ENCODE measurements at regions not wholly inside any gene's neighbourhood (a gene's known extent, or its start where the extent isn't known, plus 50 kb on each side); places are given as distances from the start of the nearest gene placed in this dataset.

DNA sequence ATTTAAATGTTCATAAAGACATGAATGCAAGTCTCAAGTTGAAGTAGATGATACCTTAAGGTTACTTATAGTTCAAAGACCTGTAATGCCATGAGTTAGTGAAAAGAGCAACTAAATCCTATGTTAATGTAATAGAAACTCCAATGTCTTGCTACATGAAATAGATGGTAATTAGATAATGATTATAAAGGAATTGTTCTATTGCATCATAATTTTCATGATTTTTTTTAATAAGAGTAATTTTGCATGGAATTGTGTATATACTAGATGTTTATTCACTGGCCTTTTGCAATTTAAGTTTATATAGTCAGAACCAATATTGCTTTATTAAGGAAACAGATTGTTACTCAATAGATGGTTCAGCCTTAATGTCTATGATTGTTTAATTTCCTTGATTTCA lies 115.5 kb upstream of the SYT10 start:
- Histone ChIP-seq H3K4me3 (ENCODE audit: low read depth, low read length) (no peak overlapping the region), H3K27me3 (ENCODE audit: control insufficient read depth, insufficient read depth, low read length) (no peaks in the 10 kb centered on the region), H3K36me3 (ENCODE audit: control insufficient read depth, insufficient read depth, low read length) (no peaks in the 10 kb centered on the region)
- FAIRE-seq: no peak
- TF ChIP-seq, protein P1, sequence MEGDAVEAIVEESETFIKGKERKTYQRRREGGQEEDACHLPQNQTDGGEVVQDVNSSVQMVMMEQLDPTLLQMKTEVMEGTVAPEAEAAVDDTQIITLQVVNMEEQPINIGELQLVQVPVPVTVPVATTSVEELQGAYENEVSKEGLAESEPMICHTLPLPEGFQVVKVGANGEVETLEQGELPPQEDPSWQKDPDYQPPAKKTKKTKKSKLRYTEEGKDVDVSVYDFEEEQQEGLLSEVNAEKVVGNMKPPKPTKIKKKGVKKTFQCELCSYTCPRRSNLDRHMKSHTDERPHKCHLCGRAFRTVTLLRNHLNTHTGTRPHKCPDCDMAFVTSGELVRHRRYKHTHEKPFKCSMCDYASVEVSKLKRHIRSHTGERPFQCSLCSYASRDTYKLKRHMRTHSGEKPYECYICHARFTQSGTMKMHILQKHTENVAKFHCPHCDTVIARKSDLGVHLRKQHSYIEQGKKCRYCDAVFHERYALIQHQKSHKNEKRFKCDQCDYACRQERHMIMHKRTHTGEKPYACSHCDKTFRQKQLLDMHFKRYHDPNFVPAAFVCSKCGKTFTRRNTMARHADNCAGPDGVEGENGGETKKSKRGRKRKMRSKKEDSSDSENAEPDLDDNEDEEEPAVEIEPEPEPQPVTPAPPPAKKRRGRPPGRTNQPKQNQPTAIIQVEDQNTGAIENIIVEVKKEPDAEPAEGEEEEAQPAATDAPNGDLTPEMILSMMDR (IDR thresholded peaks at IDR 0.05; ENCODE audit: insufficient read depth, low read length, severe bottlenecking): no peak
- no peak for DNase-seq (ENCODE audit: low read depth)

DNA sequence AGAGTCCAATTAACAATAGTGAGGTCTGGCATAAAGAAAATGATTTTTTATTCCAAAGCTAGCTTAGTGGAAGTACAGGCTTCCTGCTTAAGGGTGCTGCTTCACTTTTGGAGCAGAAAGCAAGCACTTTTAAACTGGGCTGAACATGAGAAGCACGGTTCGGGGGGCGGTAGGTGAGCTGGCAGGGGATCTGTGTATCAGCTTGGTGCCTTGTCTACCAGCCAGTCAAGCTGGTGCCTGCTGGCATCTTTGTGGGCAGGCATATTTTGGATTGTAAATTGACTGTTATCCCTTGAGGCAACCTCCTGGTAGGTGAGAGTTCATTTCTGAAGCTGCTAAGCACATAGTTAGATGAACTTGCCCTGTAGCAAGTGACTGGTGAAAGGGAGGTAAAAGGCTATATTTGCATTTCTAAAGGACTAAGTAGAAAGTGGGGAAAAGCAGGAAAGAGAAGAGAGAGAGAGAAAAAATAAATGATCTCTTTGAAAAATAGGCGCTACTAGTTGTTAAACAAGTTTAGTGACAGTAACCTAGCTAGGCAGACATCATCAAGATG lies 121.1 kb upstream of the SYT10 start:
- Histone ChIP-seq H3K36me3 (ENCODE audit: control insufficient read depth, insufficient read depth, low read length) (no peaks in the 10 kb centered on the region), H3K27me3 (ENCODE audit: control insufficient read depth, insufficient read depth, low read length) (no peaks in the 10 kb centered on the region), H3K4me3 (ENCODE audit: low read depth, low read length) (no peak overlapping the region)
- DNase-seq (ENCODE audit: low read depth) (no peak), FAIRE-seq (no peak)
- TF ChIP-seq, protein P1 (IDR thresholded peaks at IDR 0.05; ENCODE audit: insufficient read depth, low read length, severe bottlenecking): no peak

DNA sequence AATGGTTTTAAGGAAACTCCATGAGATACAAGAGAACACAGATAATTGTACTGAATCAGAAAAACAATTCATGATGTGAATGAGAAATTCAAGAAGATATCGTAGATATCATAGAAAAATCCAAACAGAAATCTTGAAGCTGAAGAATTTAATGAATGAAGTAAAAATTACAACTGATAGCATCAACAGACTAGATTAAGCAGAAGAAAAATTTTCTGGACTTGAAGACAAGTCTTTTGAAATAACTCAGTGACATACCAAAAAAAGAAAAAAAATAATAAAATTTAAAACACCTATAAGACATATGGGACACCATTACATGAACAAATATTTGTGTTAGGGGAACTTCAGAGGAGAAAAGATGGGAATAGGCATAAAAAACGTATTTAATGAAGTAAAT lies 122.8 kb upstream of the SYT10 start:
- DNase-seq (ENCODE audit: low read depth): no peak
- TF ChIP-seq, protein P1 (IDR thresholded peaks at IDR 0.05; ENCODE audit: insufficient read depth, low read length, severe bottlenecking): no peak
- Histone ChIP-seq H3K36me3 (ENCODE audit: control insufficient read depth, insufficient read depth, low read length) (no peaks in the 10 kb centered on the region), H3K27me3 (ENCODE audit: control insufficient read depth, insufficient read depth, low read length) (no peaks in the 10 kb centered on the region), H3K4me3 (ENCODE audit: low read depth, low read length) (no peak overlapping the region)
- no peak for FAIRE-seq

DNA sequence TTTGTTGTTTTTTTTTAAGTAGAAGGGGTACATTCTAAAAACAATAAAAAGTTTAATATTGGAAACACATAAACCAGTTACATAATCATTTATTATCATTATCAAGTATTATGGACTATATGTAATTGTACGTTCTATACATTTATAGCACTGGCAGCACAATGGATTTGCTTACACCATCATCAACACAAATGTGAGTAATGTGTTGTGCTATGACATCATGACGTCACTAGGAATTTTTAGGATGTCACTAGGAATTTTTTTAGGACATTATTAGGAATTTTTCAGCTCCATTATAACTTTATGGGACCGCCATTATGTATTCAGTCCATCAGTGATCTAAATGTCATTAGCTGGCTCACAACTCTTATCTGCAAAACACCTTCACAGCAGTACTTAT lies 126.8 kb upstream of the SYT10 start:
- no peak for FAIRE-seq
- Histone ChIP-seq H3K36me3 (ENCODE audit: control insufficient read depth, insufficient read depth, low read length) (no peaks in the 10 kb centered on the region), H3K4me3 (ENCODE audit: low read depth, low read length) (no peak overlapping the region), H3K27me3 (ENCODE audit: control insufficient read depth, insufficient read depth, low read length) (no peaks in the 10 kb centered on the region)
- no peak for DNase-seq (ENCODE audit: low read depth)
- TF ChIP-seq, protein P1 (IDR thresholded peaks at IDR 0.05; ENCODE audit: insufficient read depth, low read length, severe bottlenecking): no peak

DNA sequence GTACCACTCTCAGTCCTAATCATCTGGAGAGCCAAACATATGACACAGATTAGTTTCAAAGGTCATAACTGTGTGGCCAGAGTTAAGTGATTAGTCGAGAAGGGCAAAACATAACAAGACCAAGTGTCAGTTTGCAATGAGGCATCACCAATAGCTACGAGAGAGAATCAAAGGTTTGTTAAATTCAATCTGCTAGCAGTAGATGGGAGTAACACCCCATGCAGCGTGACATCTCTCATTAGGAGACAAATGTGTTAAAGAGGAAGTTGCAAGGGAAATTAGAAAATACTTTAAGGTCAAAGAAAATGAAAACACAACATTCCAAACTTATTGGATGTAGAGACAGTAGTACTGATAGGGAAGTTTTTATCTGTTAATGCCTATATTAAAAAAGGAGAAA lies 135.7 kb upstream of the SYT10 start:
- H3K36me3 ChIP-seq (ENCODE audit: control insufficient read depth, insufficient read depth, low read length): no peaks in the 10 kb centered on the region
- no peaks in the 10 kb centered on the region for H3K27me3 ChIP-seq (ENCODE audit: control insufficient read depth, insufficient read depth, low read length)
- H3K4me3 ChIP-seq (ENCODE audit: low read depth, low read length): no peak overlapping the region
- FAIRE-seq (no peak), DNase-seq (ENCODE audit: low read depth) (no peak)
- TF ChIP-seq, protein P1 (IDR thresholded peaks at IDR 0.05; ENCODE audit: insufficient read depth, low read length, severe bottlenecking): no peak

DNA sequence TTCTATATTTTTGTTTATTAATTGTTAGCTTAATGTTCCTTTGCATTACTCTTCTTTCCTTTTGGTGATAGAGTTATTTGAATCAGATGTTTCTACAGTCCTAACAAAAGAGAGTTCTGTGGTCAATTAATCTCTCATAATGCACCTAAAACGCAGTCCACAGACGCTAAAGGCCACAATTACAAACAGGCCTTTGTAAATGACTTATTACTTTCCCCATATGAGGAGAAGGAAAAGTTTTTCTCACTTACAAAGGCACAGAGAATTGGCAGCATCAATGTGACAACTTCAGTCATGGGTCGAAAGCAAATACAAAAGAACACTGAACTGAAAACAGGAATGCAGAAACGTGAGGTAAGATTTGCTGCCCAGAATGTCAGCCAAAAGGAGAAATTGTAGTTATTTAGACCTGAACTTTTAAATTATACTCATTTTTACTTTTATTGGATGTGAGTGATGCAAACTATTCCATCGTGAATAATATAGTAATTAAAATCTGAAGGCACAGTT lies 142.0 kb upstream of the SYT10 start:
- H3K36me3 ChIP-seq (ENCODE audit: control insufficient read depth, insufficient read depth, low read length): no peaks in the 10 kb centered on the region
- no peaks in the 10 kb centered on the region for H3K27me3 ChIP-seq (ENCODE audit: control insufficient read depth, insufficient read depth, low read length)
- FAIRE-seq (no peak), DNase-seq (ENCODE audit: low read depth) (no peak)
- H3K4me3 ChIP-seq (ENCODE audit: low read depth, low read length): no peak overlapping the region
- TF ChIP-seq, protein P1 (IDR thresholded peaks at IDR 0.05; ENCODE audit: insufficient read depth, low read length, severe bottlenecking): no peak
